IMR-90 (cell line): ENCODE measurements at regions not wholly inside any gene's neighbourhood (a gene's known extent, or its start where the extent isn't known, plus 50 kb on each side); places are given as distances from the start of the nearest gene placed in this dataset.

Source experiments
- CTCF ChIP-seq: conservative IDR thresholded peaks from 2 replicates; pipeline ENCODE4 v1.5.1; 2012; ENCODE audit warnings: mild to moderate bottlenecking, low read depth, low read length, improper control_type of control experiment
- RCOR1 ChIP-seq: IDR thresholded peaks from 2 replicates; pipeline ENCODE4 v1.6.1; 2012; ENCODE audit warnings: mild to moderate bottlenecking, low read length, improper control_type of control experiment; ENCODE audit not compliant: insufficient replicate concordance
- RFX5 ChIP-seq: IDR thresholded peaks from 2 replicates; pipeline ENCODE4 v1.8.0; 2012; ENCODE audit warnings: low read depth, mild to moderate bottlenecking, low read length, moderate library complexity

- TF ChIP-seq RFX5 (no peak), CTCF (no peak), RCOR1 (no peak)
Observed at GRCh38 chr4:35965300-35965699, 279.0 kb downstream of the ARAP2 start.
